GM19395 (cell line): ENCODE measurements at regions not wholly inside any gene's neighbourhood (a gene's known extent, or its start where the extent isn't known, plus 50 kb on each side); places are given as distances from the start of the nearest gene placed in this dataset.
"Not testable (repeated sequence)": the region's sequence is repeated elsewhere in the genome, so short reads cannot be mapped to it uniquely, and the experiment has no call there.

Experiments
- ATAC-seq: cut with Tn5 transposase; IDR thresholded peaks from one replicate; pipeline ENCODE4 v1.9.1; 2021; ENCODE audit warnings: mild to moderate bottlenecking, moderate library complexity; ENCODE audit not compliant: unreplicated experiment

- ATAC-seq: no peak
Observed at GRCh38 chr5:17951392-17952169, 317.3 kb downstream of the TAF11L14 start.

GRCh38 chr5:17952231-17952630, 318.0 kb downstream of the TAF11L14 start:
- no peak for ATAC-seq

DNA sequence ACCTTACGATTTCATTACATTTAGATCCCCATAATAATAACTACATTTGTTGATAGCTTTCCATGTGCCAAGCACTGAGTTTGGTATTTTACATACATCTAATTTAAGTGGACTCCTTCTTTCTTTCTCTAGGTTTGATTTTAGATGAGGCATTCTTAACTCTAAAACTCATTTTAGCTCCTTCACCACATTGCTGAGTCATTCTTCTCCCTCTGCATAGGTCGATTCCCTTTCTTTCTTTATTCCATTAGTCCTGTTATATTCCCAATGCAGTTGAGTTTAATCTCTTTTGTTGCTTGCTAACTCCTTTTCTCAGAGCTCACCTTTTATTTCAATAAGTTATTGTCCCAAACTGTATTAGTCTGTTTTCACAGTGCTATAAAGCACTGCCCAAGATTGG, 329.8 kb downstream of the TAF11L14 start:
- ATAC-seq: no peak

- ATAC-seq: no peak
Observed at GRCh38 chr5:17966640-17967402, 332.6 kb downstream of the TAF11L14 start.

DNA sequence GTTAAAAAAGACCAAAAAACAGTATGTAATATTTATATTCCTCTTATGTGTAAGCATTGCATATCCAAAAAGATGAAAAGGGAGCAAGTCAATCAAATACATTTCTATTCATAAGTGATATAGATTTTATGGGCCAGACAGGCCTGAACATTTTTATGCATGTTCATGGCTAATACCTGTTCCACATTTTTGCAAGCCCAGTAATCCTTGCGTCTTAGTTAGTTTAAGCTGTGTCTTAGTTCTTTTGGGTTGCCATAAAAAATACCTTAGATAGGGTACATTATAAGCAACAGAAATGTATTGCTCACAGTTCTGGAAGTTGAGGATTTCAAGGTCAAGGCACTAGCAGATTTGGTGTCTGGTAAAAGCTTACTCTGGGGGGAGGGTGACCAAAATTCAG, 342.1 kb downstream of the TAF11L14 start:
- no peak for ATAC-seq

GRCh38 chr5:17978954-17979353, 344.7 kb downstream of the TAF11L14 start:
- no peak for ATAC-seq

DNA sequence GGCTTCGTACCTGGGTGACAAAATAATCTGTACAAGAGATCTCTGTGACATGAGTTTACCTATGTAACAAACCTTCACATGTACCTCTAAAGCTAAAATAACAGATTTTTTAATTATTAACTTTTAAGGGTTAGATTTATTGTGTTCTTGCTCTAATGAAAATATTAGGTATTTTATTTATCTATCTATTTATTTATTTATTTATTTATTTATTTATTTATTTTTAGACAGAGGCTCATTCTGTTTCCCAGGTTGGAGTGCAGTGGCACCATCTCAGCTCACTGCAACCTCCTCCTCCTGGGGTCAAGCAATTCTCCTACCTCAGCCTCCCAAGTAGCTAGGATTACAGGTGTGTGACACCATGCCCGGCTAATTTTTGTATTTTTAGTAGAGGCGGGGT, 348.4 kb downstream of the TAF11L14 start:
- not testable (repeated sequence) for ATAC-seq

GRCh38 chr5:17989036-17989435, 354.8 kb downstream of the TAF11L14 start:
- ATAC-seq: no peak

GRCh38 chr5:17989567-17990563, 355.6 kb downstream of the TAF11L14 start:
- no peak for ATAC-seq

DNA sequence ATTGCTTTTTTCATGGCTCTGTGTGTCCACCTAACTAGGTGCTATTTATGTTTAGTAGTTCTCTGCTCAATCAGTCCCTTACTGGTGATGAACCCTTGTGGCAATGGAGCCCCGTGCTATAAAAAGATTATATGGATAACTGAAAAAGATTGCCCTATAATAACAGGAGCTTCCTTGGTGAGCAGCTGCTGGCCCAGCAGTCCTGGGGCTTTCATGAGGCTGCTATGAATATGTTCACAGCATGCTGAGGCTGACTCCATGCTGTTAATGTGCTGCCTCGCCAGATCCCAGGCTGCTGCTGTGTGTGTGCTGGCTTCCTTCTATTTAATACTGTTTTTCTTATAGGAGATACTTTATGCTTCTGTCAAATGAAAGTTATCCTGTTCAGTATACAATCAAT, 357.5 kb downstream of the TAF11L14 start:
- ATAC-seq: no peak

DNA sequence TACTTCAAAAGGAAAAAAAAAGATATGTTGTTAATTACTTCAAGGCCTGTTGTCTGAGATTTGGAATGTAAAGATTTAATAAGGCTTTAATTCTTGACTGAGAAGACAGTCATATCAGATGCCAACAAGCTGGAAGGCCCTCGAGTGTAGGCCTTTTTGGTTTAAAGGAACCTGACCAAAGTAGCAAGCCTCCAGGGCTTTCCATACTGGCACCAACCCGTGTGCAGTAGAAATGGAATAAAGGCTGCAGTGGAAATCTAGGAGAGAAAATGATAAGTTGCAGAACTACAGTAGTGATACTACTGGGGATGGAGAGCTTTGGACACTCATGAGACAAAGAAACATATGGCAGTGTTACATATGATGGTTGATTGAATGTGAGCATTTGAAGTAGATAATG, 358.0 kb downstream of the TAF11L14 start:
- ATAC-seq: no peak

DNA sequence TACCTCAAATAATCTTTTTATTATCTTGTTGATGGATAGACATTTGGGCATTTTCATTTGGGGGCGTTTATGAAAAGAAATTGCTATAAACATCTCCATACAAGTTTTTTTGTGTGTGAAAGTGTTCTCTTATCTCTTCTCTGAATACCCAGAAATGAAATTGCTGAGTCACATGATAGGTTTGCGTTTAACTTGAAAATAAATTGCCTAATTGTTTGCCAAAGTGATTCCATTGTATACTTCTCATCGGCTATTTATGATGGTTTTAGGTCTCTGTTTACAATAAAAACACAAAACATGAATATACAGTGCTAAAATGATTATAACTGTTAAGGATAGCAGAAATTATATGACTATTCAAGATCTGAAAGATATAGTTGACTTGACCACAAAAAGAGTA, 361.7 kb downstream of the TAF11L14 start:
- ATAC-seq: no peak

- no peak for ATAC-seq
Observed at GRCh38 chr5:17999858-18000257, 365.6 kb downstream of the TAF11L14 start.

DNA sequence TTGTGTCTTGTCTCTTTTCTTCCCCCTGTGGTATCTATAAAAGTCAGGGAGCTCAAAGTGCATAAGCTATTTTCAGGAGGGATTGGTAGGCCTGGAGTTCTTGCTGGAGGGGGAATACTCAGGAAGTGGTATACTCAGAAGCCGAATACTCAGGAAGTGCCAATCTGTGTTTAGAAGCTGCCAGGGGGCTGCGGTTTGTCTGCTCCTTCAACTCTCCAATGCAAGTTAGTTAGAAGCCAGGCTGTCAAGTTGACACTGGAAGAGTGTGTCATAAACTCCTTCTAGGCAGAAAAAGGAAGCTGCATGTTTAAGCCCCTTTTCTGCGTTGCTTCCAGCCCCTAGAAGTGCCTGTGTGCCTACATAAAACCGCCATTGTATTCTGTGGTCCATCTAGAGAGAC, 366.5 kb downstream of the TAF11L14 start:
- no peak for ATAC-seq

DNA sequence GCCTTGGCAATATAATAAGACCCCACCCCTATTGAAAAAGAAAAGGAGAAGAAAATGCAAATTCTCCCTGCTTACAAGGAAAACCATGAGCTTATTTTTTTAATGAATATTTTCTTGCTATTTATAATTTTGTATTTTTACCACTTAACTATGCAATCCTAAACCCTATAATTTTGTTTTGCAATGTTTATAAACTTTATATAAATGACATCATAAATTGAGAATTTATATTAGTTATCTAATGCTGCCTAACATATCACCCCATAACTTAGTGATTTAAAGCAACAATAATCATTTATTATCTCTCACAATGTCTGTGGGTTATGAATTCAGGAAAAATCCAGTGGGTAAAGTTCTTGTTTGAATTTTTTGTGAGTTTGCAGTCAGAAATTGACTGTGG, 369.1 kb downstream of the TAF11L14 start:
- ATAC-seq: no peak

GRCh38 chr5:18003784-18004183, 369.5 kb downstream of the TAF11L14 start:
- no peak for ATAC-seq

GRCh38 chr5:18006235-18006634, 372.0 kb downstream of the TAF11L14 start:
- ATAC-seq: not testable (repeated sequence)

- ATAC-seq: no peak
Observed at GRCh38 chr5:18008940-18009339, 374.7 kb downstream of the TAF11L14 start.

GRCh38 chr5:18010053-18010452, 375.8 kb downstream of the TAF11L14 start:
- no peak for ATAC-seq

GRCh38 chr5:18018472-18018871, 384.2 kb downstream of the TAF11L14 start:
- no peak for ATAC-seq

DNA sequence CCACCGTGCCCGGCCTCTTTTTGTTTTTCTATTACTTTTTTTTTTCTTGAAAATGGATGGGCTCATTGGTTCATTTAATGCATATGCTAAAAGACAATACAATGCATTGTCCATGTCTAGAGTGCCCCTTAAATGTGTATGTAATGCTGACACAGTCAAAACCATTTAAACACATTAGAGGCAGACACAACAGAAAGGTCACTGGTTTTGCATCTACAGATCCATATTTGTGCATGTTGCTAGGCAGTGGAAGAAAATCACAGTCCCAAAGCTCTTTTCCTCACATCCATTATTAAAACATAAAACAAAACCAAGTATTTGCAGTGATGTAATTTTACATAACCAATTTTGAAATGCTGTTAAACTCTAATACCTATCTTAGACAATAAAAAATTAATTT, 389.0 kb downstream of the TAF11L14 start:
- ATAC-seq: no peak
